Middle frontal gyrus (tissue), 1 donor: ENCODE measurements at regions not wholly inside any gene's neighbourhood (a gene's known extent, or its start where the extent isn't known, plus 50 kb on each side); places are given as distances from the start of the nearest gene placed in this dataset.
"Not testable (repeated sequence)": the region's sequence is repeated elsewhere in the genome, so short reads cannot be mapped to it uniquely, and the experiment has no call there.

Experiments used
- DNase-seq: peaks from one replicate; pipeline ENCODE4 v3.0.0-alpha.2; 2015; ENCODE audit warnings: low spot score; ENCODE audit errors: extremely low spot score

DNA sequence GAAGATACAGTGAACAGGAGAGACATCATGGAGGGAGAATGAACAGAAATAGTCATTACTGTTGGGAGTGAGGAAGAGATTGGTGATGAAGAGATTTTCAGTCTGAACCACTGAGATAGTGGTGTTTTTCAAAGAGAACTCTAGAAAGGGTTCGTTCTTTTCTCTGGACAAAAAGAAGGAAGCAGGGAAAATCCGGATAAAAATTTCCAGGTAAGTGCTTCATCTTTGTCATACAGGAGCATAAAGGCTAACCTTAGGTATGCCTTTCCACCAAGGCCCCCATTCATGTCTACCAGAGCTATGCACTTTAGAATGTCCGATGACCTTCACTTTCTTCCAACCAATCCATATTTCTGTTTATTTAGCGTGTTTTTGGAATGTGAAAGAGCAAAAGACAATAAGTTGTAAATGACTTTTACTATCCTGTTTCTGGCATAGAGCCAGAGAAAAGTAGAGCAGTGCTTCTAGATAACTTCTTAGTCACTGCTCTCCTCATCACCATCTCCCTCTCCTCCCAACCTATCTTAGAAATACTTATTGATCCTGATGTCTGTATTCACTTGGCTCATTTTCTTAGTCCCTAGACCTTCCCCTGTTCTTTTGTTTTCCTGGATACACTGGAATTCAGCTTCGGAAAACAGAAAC, 116.5 kb downstream of the TTC6 start:
- no peak for DNase-seq

GRCh38 chr14:37712476-37712860, 117.0 kb downstream of the TTC6 start:
- DNase-seq: not testable (repeated sequence)

- no peak for DNase-seq
These were observed 117.6 kb downstream of the TTC6 start for GRCh38 chr14:37712976-37713431.

GRCh38 chr14:37720131-37720530, 124.7 kb downstream of the TTC6 start:
- no peak for DNase-seq

- no peak for DNase-seq
These were observed 126.7 kb downstream of the TTC6 start for GRCh38 chr14:37721976-37722659.

GRCh38 chr14:37723515-37723914, 128.1 kb downstream of the TTC6 start:
- no peak for DNase-seq

DNA sequence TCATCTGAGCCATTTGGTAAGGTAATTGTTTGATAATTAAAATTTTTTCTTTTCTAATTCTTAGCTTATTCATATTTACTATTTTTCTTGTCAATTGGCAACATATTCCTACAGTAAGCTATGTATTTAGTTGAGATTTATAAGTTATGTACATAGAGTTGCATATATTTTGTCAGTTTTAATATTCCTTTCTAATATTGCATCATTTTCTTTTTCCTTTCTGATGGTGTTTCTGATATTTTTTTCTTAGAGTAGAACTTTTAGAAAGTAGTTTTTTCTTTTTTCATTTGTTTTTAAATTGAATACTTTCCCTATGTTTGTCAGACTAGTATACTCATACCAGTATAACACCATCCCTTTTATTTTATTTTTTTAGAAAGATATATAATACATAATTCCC, 131.3 kb downstream of the TTC6 start:
- DNase-seq: no peak

DNA sequence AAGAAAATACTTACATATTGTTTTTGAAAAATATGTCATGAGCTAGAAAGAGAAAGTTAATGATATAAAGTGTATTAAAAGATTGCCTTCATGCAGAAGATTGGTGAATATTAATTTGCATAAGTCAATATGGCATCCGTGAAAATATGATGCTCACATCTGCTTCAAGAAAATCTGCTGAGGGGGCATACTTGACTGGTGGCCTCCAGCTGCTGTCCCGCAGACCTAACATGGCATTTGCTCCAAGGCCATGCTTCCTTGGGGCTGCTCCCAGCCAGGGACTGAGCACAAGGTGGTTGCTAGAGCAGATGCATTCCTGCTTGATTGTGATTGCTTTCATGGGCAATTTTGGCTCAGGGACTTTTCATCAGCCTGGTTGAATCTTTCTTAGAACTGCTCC, 133.8 kb downstream of the TTC6 start:
- no peak for DNase-seq

- DNase-seq: no peak
These were observed 135.7 kb downstream of the TTC6 start for GRCh38 chr14:37731094-37731493.

DNA sequence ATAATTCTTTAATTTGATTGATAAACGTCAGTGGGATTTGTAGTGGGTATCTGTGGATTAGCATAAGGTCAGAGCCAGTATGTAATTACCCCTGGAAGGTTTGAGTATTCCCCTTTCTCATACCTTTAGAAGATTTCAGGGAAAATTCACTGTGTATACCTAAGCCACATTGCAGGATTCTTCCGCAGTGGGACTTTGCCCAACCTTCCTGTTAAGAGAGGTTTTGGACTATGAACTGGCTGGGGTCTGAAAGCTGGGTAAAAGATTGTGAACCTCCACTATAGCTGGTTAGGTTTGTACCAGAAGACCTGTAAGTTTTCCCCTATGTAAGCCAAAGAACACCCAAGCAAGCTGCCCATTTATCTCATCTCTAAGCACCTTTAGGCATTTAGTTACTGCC, 150.2 kb downstream of the TTC6 start:
- no peak for DNase-seq

DNA sequence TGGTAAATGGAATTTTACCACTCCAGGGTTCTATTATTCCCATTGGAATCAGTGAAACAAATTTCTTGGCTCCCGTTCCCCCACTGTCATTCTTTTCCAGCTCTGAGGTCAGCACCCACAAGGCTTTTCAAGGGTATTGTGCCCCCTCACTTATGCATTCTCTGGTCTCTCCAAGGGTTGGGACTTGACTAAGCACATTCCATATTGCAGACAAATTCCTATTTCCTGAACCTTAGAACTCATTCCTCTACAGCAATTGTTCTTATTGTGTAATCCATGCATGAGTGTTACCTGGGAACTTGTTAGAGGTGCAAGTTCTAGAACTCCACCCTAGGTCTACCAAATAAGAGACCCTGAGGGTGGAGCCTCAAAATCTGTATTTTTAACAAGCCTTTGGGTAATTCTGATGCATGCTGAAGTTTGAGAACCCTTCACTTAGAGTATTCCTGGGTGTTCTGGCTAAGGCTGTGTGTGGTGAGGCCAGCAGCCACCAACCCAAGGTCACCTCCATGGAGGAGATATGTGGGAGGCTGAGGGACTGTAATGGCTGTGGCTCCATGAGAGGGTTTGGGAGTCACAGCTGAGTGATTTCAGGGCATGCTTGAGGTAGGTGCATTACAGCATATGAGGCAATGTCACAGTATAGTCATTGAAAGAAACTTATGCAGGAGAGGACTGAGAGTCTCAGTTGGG, 150.9 kb downstream of the TTC6 start:
- no peak for DNase-seq

GRCh38 chr14:37753459-37753858, 158.0 kb downstream of the TTC6 start:
- DNase-seq: no peak

DNA sequence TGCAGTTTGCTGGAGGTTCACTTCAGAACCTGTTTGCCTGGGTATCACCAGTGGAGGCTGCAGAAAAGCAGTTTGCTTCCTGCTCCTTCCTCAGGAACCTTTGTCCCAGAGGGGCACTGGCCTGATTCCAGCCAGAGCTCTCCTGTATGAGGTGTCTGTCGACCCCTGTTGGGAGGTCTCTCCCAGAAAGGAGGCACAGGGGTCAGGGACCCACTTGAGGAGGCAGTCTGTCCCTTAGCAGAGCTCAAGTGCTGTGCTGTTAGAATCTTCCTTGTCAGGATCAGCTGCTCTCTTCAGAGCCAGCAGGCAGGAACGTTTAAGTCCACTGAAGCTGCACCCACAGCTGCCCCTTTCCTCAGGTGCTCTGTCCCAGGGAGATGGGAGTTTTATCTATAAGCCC, 164.8 kb downstream of the TTC6 start:
- DNase-seq: not testable (repeated sequence)

- no peak for DNase-seq
These were observed 167.8 kb downstream of the TTC6 start for GRCh38 chr14:37763266-37763665.

DNA sequence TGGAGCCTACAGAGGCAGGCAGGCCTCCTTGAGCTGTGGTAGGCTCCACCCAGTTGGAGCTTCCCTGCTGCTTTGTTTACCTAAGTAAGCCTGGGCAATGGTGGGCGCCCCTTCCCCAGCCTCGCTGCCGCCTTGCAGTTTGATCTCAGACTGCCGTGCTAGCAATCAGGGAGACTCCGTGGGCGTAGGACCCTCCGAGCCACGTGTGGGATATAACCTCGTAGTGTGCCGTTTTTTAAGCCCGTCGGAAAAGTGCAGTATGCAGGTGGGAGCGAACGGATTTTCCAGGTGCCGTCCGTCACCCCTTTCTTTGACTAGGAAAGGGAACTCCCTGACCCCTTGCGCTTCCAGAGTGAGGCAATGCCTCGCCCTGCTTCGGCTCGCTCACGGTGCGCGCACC, 176.9 kb downstream of the TTC6 start:
- DNase-seq: not testable (repeated sequence)

GRCh38 chr14:37776791-37777499, 181.5 kb downstream of the TTC6 start:
- no peak for DNase-seq

DNA sequence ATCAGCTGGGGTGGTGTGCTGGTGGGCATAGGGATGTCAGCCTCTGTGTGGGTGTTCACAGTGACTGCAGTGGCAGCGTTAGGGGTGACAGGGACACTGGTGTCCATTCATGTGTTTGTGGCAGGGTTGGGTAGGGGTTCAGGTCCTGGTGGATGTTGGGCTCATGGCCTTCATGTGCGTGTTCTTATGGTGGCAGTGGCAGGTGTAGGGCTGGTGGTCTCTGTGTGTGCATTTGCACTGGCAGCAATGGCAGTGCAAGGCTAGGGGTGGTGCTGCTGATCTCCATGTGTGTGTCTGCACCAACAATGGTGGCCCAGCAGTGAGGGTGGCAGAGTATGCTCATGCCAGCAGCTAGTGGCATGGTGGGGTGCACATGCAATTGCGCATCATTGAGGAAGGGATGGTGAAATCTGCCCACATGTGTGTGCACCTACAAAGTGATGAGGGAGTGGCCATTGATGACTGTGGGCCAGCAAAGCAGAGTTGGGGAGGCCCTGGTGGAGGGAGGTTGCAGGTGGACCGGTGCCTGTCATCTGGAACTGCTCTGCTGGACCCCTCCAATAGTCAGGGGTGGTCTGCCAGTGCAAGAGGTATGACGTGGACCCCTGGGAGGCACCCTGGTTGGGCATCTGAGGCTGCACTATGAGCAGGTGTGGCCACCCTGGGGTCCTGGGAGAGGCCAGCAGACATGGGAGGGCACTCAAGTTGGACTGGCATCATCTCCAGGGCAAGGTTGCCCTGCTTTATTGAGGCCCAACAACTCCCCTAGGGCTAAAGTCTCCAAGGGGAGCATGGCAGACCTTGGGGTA, 182.9 kb downstream of the TTC6 start:
- no peak for DNase-seq

GRCh38 chr14:37779480-37779879, 184.1 kb downstream of the TTC6 start:
- no peak for DNase-seq

GRCh38 chr14:37780731-37781130, 185.3 kb downstream of the TTC6 start:
- not testable (repeated sequence) for DNase-seq

- not testable (repeated sequence) for DNase-seq
These were observed 188.9 kb downstream of the TTC6 start for GRCh38 chr14:37784203-37784826.

DNA sequence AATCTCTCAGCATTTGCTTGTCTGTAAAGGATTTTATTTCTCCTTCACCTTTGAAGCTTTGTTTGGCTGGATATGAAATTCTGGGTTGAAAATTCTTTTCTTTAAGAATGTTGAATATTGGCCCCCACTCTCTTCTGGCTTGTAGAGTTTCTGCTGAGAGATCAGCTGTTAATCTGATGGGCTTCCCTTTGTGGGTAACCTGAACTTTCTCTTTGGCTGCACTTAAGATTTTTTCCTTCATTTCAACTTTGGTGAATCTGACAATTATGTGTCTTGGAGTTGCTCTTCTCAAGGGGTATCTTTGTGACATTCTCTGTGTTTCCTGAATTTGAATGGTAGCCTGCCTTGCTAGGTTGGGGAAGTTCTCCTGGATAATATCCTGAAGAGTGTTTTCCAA, 189.4 kb downstream of the TTC6 start:
- not testable (repeated sequence) for DNase-seq
